ENCODE measurements at regions not wholly inside any gene's neighbourhood (a gene's known extent, or its start where the extent isn't known, plus 50 kb on each side); places are given as distances from the start of the nearest gene placed in this dataset.
"Not testable (repeated sequence)": the region's sequence is repeated elsewhere in the genome, so short reads cannot be mapped to it uniquely, and the experiment has no call there.

DNA sequence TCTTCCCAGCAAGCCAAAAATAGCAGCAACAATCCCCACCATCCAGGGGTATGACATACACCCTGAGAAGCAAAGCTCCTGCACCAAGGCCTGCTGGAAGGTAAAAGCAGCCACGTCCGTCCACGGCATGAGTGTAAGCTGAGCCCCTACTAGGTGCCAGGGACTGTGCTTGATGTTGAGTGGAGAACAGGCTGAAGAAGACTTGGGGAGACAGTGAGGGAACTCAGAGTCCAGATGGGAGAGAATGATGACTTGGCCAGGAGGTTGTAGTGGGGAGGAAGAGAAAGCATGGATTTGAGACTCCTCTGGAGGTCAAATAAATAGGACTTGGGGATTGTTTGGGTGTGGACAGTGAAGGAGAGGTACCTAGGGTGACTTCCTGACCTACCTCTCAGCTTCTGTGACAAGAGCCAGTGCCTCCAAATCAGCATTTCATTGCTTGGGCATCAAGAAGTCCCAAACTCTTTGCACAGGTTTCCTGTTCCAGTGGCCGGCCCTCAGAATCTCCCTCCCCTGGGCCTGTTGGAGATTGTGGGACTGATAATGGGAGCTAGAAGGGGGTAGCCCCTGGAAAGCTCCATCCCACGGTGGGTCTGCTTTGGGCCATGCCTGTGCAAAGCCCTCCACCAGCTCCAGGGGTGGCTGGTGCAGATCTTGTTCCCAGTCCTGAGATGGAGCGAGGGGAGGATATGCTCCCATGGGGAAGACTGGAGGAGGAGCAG, 58.3 kb upstream of the ADAMTS2 start:
- TF ChIP-seq, protein P1, sequence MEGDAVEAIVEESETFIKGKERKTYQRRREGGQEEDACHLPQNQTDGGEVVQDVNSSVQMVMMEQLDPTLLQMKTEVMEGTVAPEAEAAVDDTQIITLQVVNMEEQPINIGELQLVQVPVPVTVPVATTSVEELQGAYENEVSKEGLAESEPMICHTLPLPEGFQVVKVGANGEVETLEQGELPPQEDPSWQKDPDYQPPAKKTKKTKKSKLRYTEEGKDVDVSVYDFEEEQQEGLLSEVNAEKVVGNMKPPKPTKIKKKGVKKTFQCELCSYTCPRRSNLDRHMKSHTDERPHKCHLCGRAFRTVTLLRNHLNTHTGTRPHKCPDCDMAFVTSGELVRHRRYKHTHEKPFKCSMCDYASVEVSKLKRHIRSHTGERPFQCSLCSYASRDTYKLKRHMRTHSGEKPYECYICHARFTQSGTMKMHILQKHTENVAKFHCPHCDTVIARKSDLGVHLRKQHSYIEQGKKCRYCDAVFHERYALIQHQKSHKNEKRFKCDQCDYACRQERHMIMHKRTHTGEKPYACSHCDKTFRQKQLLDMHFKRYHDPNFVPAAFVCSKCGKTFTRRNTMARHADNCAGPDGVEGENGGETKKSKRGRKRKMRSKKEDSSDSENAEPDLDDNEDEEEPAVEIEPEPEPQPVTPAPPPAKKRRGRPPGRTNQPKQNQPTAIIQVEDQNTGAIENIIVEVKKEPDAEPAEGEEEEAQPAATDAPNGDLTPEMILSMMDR (IDR thresholded peaks at IDR 0.05; ENCODE audit: low read depth, low read length), result no peak
- no peaks in the 10 kb centered on the region for H3K9me3 ChIP-seq (ENCODE audit: low read depth)
- no peak overlapping the region for H3K4me3 ChIP-seq
- no peaks in the 10 kb centered on the region for H3K27me3 ChIP-seq
- no peak for DNase-seq (ENCODE audit: low read depth in 1 of 2, low spot score in 1 of 2)
- no peak overlapping the region for H3K27ac ChIP-seq
- no peaks in the 10 kb centered on the region for H3K4me1 ChIP-seq (ENCODE audit: low read depth)
- H3K36me3 ChIP-seq, result no peaks in the 10 kb centered on the region

DNA sequence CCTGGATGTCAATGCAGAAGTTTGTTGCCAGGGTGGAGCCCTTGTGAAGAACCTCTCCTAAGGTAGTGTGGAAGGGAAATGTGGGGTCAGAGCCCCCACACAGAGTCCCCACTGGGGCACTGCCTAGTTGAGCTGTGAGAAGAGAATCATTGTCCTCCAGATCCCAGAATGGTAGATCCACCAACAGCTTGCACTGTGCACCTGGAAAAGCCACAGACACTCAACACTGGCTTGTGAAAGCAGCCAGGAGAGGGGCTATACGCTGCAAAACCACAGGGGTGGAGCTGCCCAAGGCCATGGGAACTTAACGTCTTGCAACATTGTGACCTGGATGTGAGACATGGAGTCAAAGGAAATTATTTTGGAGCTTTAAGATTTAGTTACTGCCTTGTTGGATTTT, 55.2 kb upstream of the ADAMTS2 start:
- not testable (repeated sequence) for DNase-seq (ENCODE audit: low read depth in 1 of 2, low spot score in 1 of 2); H3K36me3 ChIP-seq; H3K27ac ChIP-seq; H3K4me3 ChIP-seq; H3K9me3 ChIP-seq (ENCODE audit: low read depth); H3K4me1 ChIP-seq (ENCODE audit: low read depth); H3K27me3 ChIP-seq

DNA sequence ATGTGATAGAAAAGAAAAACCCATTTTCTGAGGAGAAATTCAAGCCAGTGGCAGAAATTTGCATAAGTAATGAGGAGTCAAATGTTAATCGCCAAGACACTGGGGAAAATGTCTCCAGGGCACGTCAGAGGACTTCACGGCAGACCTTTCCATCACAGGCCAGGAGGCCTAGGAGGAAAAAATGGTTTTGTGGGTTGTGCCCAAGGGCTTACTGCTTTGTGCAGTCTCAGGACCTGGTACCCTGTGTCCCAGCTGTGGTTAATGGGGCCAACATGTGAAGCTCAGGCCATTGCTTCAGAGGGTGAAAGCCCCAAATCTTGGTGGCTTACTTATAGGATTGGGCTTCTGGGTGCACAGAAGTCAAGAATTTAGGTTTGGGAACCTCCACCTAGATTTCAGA, 54.8 kb upstream of the ADAMTS2 start:
- no peak overlapping the region for H3K4me3 ChIP-seq
- no peaks in the 10 kb centered on the region for H3K4me1 ChIP-seq (ENCODE audit: low read depth)
- no peak overlapping the region for H3K27ac ChIP-seq
- H3K9me3 ChIP-seq (ENCODE audit: low read depth), result no peaks in the 10 kb centered on the region
- TF ChIP-seq, protein P1 (IDR thresholded peaks at IDR 0.05; ENCODE audit: low read depth, low read length), result no peak
- DNase-seq (ENCODE audit: low read depth in 1 of 2, low spot score in 1 of 2), result no peak
- no peaks in the 10 kb centered on the region for H3K36me3 ChIP-seq
- no peaks in the 10 kb centered on the region for H3K27me3 ChIP-seq

DNA sequence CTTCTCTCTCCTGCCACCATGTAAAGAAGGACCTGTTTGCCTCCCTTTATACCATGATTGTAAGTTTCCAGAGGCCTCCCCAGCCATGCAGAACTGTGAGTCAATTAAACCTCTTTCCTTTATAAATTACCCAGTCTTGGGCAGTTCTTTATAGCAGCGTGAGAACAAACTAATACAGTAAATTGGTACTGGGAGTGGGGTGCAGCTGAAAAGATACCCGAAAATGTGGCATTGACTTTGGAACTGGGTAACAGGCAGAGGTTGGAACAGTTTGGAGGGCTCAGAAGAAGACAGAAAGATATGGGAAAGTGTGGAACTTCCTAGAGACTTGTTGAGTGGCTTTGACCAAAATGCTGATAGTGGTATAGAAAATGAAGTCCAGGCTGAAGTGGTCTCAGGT, 54.1 kb upstream of the ADAMTS2 start:
- not testable (repeated sequence) for H3K4me3 ChIP-seq; H3K4me1 ChIP-seq (ENCODE audit: low read depth); H3K27me3 ChIP-seq; DNase-seq (ENCODE audit: low read depth in 1 of 2, low spot score in 1 of 2); H3K36me3 ChIP-seq; H3K27ac ChIP-seq; H3K9me3 ChIP-seq (ENCODE audit: low read depth)

DNA sequence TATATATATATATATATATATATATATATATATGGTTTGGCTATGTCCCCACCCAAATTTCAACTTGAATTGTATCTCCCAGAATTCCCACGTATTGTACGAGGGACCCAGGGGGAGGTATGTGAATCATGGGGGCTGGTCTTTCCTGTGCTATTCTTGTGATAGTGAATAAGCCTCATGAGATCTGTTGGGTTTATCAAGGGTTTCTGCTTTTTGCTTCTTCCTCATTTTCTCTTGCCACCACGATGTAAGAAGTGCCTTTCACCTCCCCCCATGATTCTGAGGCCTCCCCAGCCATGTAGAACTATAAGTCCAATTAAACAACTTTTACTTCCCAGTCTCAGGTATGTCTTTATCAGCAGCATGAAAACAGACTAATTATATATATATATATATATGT, 52.3 kb upstream of the ADAMTS2 start:
- no peak overlapping the region for H3K27ac ChIP-seq
- H3K27me3 ChIP-seq, result no peaks in the 10 kb centered on the region
- no peak overlapping the region for H3K4me3 ChIP-seq
- no peaks in the 10 kb centered on the region for H3K36me3 ChIP-seq
- TF ChIP-seq, protein P1 (IDR thresholded peaks at IDR 0.05; ENCODE audit: low read depth, low read length), result no peak
- H3K4me1 ChIP-seq (ENCODE audit: low read depth), result no peaks in the 10 kb centered on the region
- no peak for DNase-seq (ENCODE audit: low read depth in 1 of 2, low spot score in 1 of 2)
- H3K9me3 ChIP-seq (ENCODE audit: low read depth), result no peaks in the 10 kb centered on the region

Data from cardiac muscle cell (in vitro differentiated cells and primary cell).